ENCODE measurements at regions not wholly inside any gene's neighbourhood (a gene's known extent, or its start where the extent isn't known, plus 50 kb on each side); places are given as distances from the start of the nearest gene placed in this dataset.

- TF ChIP-seq, protein P1, sequence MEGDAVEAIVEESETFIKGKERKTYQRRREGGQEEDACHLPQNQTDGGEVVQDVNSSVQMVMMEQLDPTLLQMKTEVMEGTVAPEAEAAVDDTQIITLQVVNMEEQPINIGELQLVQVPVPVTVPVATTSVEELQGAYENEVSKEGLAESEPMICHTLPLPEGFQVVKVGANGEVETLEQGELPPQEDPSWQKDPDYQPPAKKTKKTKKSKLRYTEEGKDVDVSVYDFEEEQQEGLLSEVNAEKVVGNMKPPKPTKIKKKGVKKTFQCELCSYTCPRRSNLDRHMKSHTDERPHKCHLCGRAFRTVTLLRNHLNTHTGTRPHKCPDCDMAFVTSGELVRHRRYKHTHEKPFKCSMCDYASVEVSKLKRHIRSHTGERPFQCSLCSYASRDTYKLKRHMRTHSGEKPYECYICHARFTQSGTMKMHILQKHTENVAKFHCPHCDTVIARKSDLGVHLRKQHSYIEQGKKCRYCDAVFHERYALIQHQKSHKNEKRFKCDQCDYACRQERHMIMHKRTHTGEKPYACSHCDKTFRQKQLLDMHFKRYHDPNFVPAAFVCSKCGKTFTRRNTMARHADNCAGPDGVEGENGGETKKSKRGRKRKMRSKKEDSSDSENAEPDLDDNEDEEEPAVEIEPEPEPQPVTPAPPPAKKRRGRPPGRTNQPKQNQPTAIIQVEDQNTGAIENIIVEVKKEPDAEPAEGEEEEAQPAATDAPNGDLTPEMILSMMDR (IDR thresholded peaks at IDR 0.05) = no peak
These were observed 98.9 kb upstream of the TLE3 start for GRCh38 chr15:70196372-70197316.

DNA sequence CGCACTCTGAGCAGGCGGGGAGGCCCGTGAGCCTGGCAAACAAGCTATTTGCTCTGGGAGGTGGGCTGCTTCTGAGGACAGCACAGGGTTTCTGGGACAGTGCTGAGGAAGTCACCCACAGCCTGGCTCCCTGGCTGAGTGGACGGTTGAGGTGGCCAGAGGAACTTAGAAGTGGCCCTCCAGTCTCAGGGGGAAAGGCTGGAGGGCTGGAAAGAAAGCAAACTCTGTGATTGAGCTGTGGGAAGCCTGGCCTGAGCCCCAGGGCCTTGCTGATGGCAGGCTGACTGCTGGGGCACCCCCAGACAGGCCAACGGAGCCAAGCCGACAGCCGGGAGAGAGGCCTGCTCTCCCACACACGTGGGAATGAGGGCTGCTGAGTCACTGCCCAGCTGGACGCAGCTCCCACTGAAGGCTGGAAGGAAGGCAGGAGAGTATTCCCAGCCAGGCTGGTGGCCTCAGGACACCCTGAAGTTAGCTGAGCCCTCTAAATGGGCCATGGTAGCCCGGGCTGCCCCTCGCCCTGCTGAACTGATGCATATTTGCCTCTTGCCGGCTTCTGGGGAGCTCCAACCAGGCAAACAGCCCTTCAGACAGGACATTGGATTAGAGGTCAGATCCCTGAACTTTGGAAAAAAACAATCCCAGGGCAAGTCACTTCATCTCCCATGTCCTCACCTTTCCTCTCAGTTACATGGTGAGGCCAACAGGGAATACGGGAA is 98.0 kb upstream of the TLE3 start:
- TF ChIP-seq, protein P1 (IDR thresholded peaks at IDR 0.05) = no peak

DNA sequence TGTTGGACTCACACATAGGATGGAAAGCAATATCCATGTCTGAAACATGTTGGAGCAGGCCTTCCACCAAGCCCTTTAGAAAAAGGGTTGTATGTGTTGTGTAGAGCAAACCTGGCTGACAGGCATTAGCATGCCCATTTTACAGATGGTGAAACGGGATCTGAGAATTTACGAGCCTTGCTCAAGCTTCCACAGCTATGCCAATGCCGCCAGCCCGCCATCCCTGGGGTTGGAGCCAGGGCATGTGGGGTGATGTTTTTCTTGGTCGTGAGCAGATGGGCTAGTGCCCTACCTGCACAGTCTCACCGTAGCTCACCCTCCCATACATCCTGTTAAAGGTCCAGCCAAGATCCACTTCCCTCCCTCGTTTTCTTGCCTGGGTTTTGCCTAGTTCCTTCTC is 97.5 kb upstream of the TLE3 start:
- TF ChIP-seq, protein P1 (IDR thresholded peaks at IDR 0.05) = no peak

DNA sequence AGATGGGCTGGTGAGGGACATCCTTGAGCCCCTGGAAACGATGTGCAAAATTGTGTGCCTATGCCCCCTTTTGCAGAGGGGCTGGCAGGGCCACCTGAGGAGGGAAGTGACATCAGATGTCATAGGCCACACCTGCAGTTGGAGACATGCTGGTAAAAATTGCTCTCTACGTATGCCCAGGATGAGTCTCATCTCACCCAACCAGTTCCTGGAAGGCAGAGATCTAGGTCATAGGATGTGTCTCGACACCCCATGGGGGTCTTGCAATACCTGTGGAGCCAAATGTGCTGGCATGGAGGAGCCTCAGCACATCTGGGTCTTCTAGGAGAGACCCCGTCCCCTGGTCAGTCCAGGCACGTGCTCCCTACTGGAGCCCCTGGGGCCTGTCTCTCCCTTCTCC is 96.5 kb upstream of the TLE3 start:
- TF ChIP-seq, protein P1 (IDR thresholded peaks at IDR 0.05) = no peak

- TF ChIP-seq, protein P1 (IDR thresholded peaks at IDR 0.05) = no peak
These were observed 96.0 kb upstream of the TLE3 start for GRCh38 chr15:70193734-70194133.

GRCh38 chr15:70192490-70192889 is 94.8 kb upstream of the TLE3 start:
- TF ChIP-seq, protein P1 (IDR thresholded peaks at IDR 0.05) = no peak

- TF ChIP-seq, protein P1 (IDR thresholded peaks at IDR 0.05) = no peak
These were observed 94.3 kb upstream of the TLE3 start for GRCh38 chr15:70192041-70192440.

Data from LNCAP (cell line).